ENCODE measurements at regions not wholly inside any gene's neighbourhood (a gene's known extent, or its start where the extent isn't known, plus 50 kb on each side); places are given as distances from the start of the nearest gene placed in this dataset.

DNA sequence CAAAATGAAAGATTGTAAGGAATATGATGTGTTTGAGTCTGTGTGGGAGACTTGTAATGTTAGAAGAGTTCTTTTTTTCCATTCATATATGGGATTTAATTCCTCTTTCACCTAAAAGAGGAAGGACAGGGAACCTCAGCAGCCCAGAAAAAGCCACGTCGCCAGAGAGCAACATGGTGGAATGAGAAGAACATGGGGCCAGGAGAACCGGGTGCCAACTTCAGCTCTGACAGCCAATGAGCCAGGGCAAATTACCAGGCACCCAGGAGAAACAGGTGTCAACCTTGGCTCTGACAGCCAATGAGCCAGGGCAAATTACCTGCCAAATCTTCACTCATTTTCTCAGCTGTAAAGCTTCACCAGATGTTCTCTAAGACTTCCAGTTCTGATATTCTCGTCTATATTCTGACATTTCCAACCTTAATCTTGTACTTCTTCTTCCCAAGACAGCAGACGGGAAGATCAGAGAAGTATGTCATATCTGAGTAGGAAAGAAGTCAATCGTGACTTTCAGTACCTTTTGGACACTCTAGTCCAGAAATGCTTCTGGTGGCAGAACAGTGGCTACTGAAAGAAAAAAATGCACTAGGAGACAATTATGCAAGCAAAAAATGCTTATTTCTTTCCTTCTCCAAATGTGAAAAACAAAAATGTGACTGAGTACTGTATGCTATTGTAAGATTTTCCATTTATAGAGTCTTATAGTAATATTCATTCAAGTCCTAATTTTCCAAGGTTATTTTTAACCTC is 79.2 kb upstream of the COL5A2 start:
- Histone ChIP-seq H2AFZ (ENCODE audit: insufficient read depth, low read depth, low read length, poor library complexity, severe bottlenecking) (no peak overlapping the region), H3K9ac (ENCODE audit: low read length) (no peak overlapping the region), H3K4me1 (ENCODE audit: control insufficient read depth in 2 of 2, insufficient read depth in 2 of 2, low read length in 2 of 2) (no peaks in the 10 kb centered on the region), H3K27ac (ENCODE audit: low read length in 2 of 2) (no peak overlapping the region), H3K9me3 (ENCODE audit: control extremely low read depth in 1 of 3, control insufficient read depth in 2 of 3, insufficient read depth in 1 of 3, low read length in 2 of 3) (no peaks in the 10 kb centered on the region), H3K79me2 (ENCODE audit: control insufficient read depth, insufficient read depth, low read length) (no peaks in the 10 kb centered on the region), H4K20me1 (ENCODE audit: control insufficient read depth, insufficient read depth, low read length, poor library complexity, severe bottlenecking) (no peaks in the 10 kb centered on the region), H3K36me3 (replicated peaks in 1 of 2; ENCODE audit: control extremely low read depth in 1 of 2, control insufficient read depth in 1 of 2, extremely low read depth in 1 of 2, insufficient read depth in 2 of 2, low read length in 1 of 2) (no peaks in the 10 kb centered on the region), H3K4me2 (replicated peaks; ENCODE audit: low read depth, low read length, poor library complexity, severe bottlenecking) (no peak overlapping the region), H3K4me3 (ENCODE audit: control extremely low read depth in 1 of 5, extremely low read depth in 1 of 5, insufficient read depth in 1 of 5, low read depth in 2 of 5, low read length in 4 of 5) (no peak overlapping the region), H3K27me3 (replicated peaks in 1 of 4; ENCODE audit: control extremely low read depth in 1 of 4, control insufficient read depth in 3 of 4, insufficient read depth in 4 of 4, low read length in 3 of 4) (no peaks in the 10 kb centered on the region)
- H3K27me3 Mint-ChIP-seq, result no peaks in the 10 kb centered on the region
- no peak overlapping the region for H3K27ac Mint-ChIP-seq
- ChIA-PET POLR2A (no interaction called here), CTCF (no interaction called here)
- H3K4me1 Mint-ChIP-seq, result no peaks in the 10 kb centered on the region
- TF ChIP-seq CTCF (IDR thresholded peaks at IDR 0.05), result no peak
- TF ChIP-seq EZH2 (IDR thresholded peaks at IDR 0.05; ENCODE audit: borderline replicate concordance, insufficient read depth, low read depth, low read length, poor library complexity, severe bottlenecking), result no peak
- intact Hi-C loops (cut with micrococcal nuclease), result no loop called here
- 93% methylated on average over 3 of the region's 6 CpGs for WGBS (ENCODE audit: insufficient coverage)
- DNase-seq (no peak), ATAC-seq (ENCODE audit: low read depth) (no peak)
- H3K4me3 Mint-ChIP-seq, result no peak overlapping the region
- no peaks in the 10 kb centered on the region for H3K9me3 Mint-ChIP-seq (ENCODE audit: insufficient read depth)

DNA sequence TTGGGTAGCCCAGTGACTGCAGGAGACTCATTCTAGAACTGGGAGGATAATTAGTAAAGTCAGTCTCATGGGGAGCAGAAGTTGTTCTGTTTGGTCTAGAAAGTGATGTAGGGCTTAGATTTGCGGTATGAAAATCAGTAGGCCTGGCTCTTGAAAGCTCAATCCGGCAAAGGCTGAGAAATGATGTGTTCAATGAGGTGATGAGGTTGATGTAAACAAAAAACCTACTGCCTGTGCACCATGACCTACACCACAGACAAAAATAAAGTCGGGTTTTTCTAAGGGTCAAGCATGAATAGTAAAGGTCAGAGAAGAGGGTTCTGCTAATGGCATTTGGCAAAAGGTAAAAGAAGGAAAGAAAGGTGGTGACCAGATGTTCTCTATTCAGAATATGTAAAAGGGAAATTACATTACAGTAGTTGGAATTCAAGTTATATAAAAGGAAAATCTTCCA is 80.8 kb upstream of the COL5A2 start:
- H3K27ac Mint-ChIP-seq, result no peak overlapping the region
- Histone ChIP-seq H3K36me3 (replicated peaks in 1 of 2; ENCODE audit: control extremely low read depth in 1 of 2, control insufficient read depth in 1 of 2, extremely low read depth in 1 of 2, insufficient read depth in 2 of 2, low read length in 1 of 2) (no peaks in the 10 kb centered on the region), H3K27me3 (replicated peaks in 1 of 4; ENCODE audit: control extremely low read depth in 1 of 4, control insufficient read depth in 3 of 4, insufficient read depth in 4 of 4, low read length in 3 of 4) (no peaks in the 10 kb centered on the region), H3K4me2 (replicated peaks; ENCODE audit: low read depth, low read length, poor library complexity, severe bottlenecking) (no peak overlapping the region), H3K79me2 (ENCODE audit: control insufficient read depth, insufficient read depth, low read length) (no peaks in the 10 kb centered on the region), H2AFZ (ENCODE audit: insufficient read depth, low read depth, low read length, poor library complexity, severe bottlenecking) (no peak overlapping the region), H4K20me1 (ENCODE audit: control insufficient read depth, insufficient read depth, low read length, poor library complexity, severe bottlenecking) (no peaks in the 10 kb centered on the region), H3K9ac (ENCODE audit: low read length) (no peak overlapping the region), H3K4me3 (ENCODE audit: control extremely low read depth in 1 of 5, extremely low read depth in 1 of 5, insufficient read depth in 1 of 5, low read depth in 2 of 5, low read length in 4 of 5) (no peak overlapping the region), H3K27ac (ENCODE audit: low read length in 2 of 2) (no peak overlapping the region), H3K9me3 (ENCODE audit: control extremely low read depth in 1 of 3, control insufficient read depth in 2 of 3, insufficient read depth in 1 of 3, low read length in 2 of 3) (no peaks in the 10 kb centered on the region), H3K4me1 (ENCODE audit: control insufficient read depth in 2 of 2, insufficient read depth in 2 of 2, low read length in 2 of 2) (no peaks in the 10 kb centered on the region)
- WGBS (ENCODE audit: insufficient coverage), result no CpG with 5 or more reads among the region's 3 CpGs
- ChIA-PET POLR2A (no interaction called here), CTCF (no interaction called here)
- H3K4me3 Mint-ChIP-seq, result no peak overlapping the region
- intact Hi-C loops (cut with micrococcal nuclease), result no loop called here
- no peak for DNase-seq
- ATAC-seq (ENCODE audit: low read depth), result no peak
- no peaks in the 10 kb centered on the region for H3K9me3 Mint-ChIP-seq (ENCODE audit: insufficient read depth)
- no peak for TF ChIP-seq EZH2 (IDR thresholded peaks at IDR 0.05; ENCODE audit: borderline replicate concordance, insufficient read depth, low read depth, low read length, poor library complexity, severe bottlenecking)
- TF ChIP-seq CTCF (IDR thresholded peaks at IDR 0.05), result no peak
- H3K27me3 Mint-ChIP-seq, result no peaks in the 10 kb centered on the region
- no peaks in the 10 kb centered on the region for H3K4me1 Mint-ChIP-seq
